H1 (cell line): ENCODE measurements at regions not wholly inside any gene's neighbourhood (a gene's known extent, or its start where the extent isn't known, plus 50 kb on each side); places are given as distances from the start of the nearest gene placed in this dataset.

Experiments used
- CTCF ChIA-PET: fragments of 300-600 bp; sonication (Branson Sonifier 250); formaldehyde crosslinking; loops from one replicate; lab custom pipeline; 2021; ENCODE audit not compliant: partially characterized antibody; lab: Charles Lee
- POLR2A ChIA-PET: fragments of 300-600 bp; sonication (Branson Sonifier 250); formaldehyde crosslinking; loops from one replicate; lab custom pipeline; 2021; ENCODE audit warnings: inconsistent platforms; ENCODE audit not compliant: partially characterized antibody; lab: Charles Lee
- DNase-seq, 2 experiments: peaks; one replicate each; pipeline versions ENCODE4 v3.0.0 to v3.0.0-alpha.2; 2010 to 2022; ENCODE audit warnings: low spot score in 2 of 2, low read depth in 1 of 2, mixed read lengths in 1 of 2
- FAIRE-seq: peaks from 2 replicates; lab custom pipeline; 2011; peaks lifted over from hg19 to GRCh38; lab: Jason Lieb, UNC
- H2AFZ ChIP-seq: 2 replicates; pipeline ENCODE4 v1.8.1; 2012; ENCODE audit warnings: low read length, inconsistent platforms
- H2AK5ac ChIP-seq: 2 replicates; pipeline ENCODE4 v1.6.1; 2013; ENCODE audit warnings: low read depth, low read length
- H2BK120ac ChIP-seq: replicated peaks from 2 replicates; pipeline ENCODE3; 2013; ENCODE audit warnings: low read depth, low read length, inconsistent platforms
- H2BK12ac ChIP-seq: 2 replicates; pipeline ENCODE4 v1.6.1; 2013; ENCODE audit warnings: low read depth, low read length
- H2BK15ac ChIP-seq: 2 replicates; pipeline ENCODE4 v1.6.1; 2013; ENCODE audit warnings: low read length
- H2BK20ac ChIP-seq: 2 replicates; pipeline ENCODE4 v1.6.1; 2013; ENCODE audit warnings: low read length
- H2BK5ac ChIP-seq: 2 replicates; pipeline ENCODE4 v1.6.1; 2013; ENCODE audit warnings: low read depth, low read length
- H3K14ac ChIP-seq: 2 replicates; pipeline ENCODE4 v1.6.1; 2013; ENCODE audit warnings: inconsistent platforms; ENCODE audit not compliant: insufficient read length
- H3K18ac ChIP-seq: 2 replicates; pipeline ENCODE4 v1.6.1; 2013; ENCODE audit warnings: low read length; ENCODE audit errors: extremely low read depth
- H3K23ac ChIP-seq: 2 replicates; pipeline ENCODE4 v1.6.1; 2013; ENCODE audit warnings: inconsistent platforms; ENCODE audit not compliant: insufficient read length
- H3K23me2 ChIP-seq: 2 replicates; pipeline ENCODE4 v1.6.1; 2013; ENCODE audit warnings: low read depth, low read length
- H3K27ac ChIP-seq: 2 replicates; pipeline ENCODE4 v1.6.1; 2011; ENCODE audit warnings: low read depth, low read length, inconsistent platforms
- H3K27me3 ChIP-seq, 4 experiments: replicated peaks in 1 of 4; 1 replicate in 1 of 4; 2 replicates in 3 of 4; pipeline versions ENCODE4 v1.6.1 to v1.8.1; 2011 to 2013; ENCODE audit warnings: low read length in 3 of 4, mild to moderate bottlenecking in 3 of 4, inconsistent platforms in 2 of 4, mixed read lengths in 2 of 4, moderate library complexity in 1 of 4; ENCODE audit not compliant: control insufficient read depth in 3 of 4, insufficient read depth in 3 of 4; ENCODE audit errors: extremely low read depth in 1 of 4
- H3K36me3 ChIP-seq, 4 experiments: 2 replicates each; pipeline versions ENCODE4 v1.6.1 to v1.8.1; 2011 to 2013; ENCODE audit warnings: mild to moderate bottlenecking in 4 of 4, low read length in 3 of 4, moderate library complexity in 2 of 4, control low read depth in 1 of 4, inconsistent platforms in 1 of 4; ENCODE audit not compliant: insufficient read depth in 4 of 4, control insufficient read depth in 2 of 4
- H3K4ac ChIP-seq: replicated peaks from 2 replicates; pipeline ENCODE3; 2013; ENCODE audit warnings: low read length, low read depth, mixed read lengths, inconsistent platforms; ENCODE audit not compliant: insufficient read length
- H3K4me1 ChIP-seq, 4 experiments: replicated peaks in 1 of 4; 1 replicate in 1 of 4; 2 replicates in 3 of 4; pipeline versions ENCODE4 v1.6.1 to v1.8.1; 2011 to 2013; ENCODE audit warnings: low read length in 3 of 4, inconsistent platforms in 2 of 4, mixed read lengths in 1 of 4; ENCODE audit not compliant: insufficient read depth in 4 of 4, control insufficient read depth in 3 of 4
- H3K4me2 ChIP-seq, 2 experiments: 2 replicates each; pipeline versions ENCODE4 v1.6.1 to v1.8.1; 2011 to 2013; ENCODE audit warnings: low read depth in 2 of 2, low read length in 2 of 2, control low read depth in 1 of 2, inconsistent platforms in 1 of 2, mild to moderate bottlenecking in 1 of 2; ENCODE audit not compliant: insufficient read depth in 1 of 2
- H3K4me3 ChIP-seq, 4 experiments: fragments of 200-600, 300-600 bp in 1 of 4; sonication (generic), shearing (Covaris generic), sonication (Bioruptor Twin) in 1 of 4; 2 replicates each; pipeline versions ENCODE4 v1.5.1 to v1.8.1; 2011 to 2016; ENCODE audit warnings: low read length in 4 of 4, low read depth in 3 of 4, control low read depth in 2 of 4, inconsistent platforms in 2 of 4, mild to moderate bottlenecking in 2 of 4, mixed read lengths in 1 of 4, moderate library complexity in 1 of 4; ENCODE audit not compliant: insufficient read depth in 2 of 4; ENCODE audit errors: extremely low read depth in 1 of 4
- H3K56ac ChIP-seq: replicated peaks from 2 replicates; pipeline ENCODE3; 2013; ENCODE audit warnings: low read depth, mild to moderate bottlenecking, mixed read lengths, low read length, inconsistent platforms; ENCODE audit not compliant: insufficient read length
- H3K79me1 ChIP-seq: 2 replicates; pipeline ENCODE4 v1.6.1; 2013; ENCODE audit warnings: low read depth, low read length, control low read depth
- H3K79me2 ChIP-seq, 2 experiments: 2 replicates each; pipeline versions ENCODE4 v1.6.1 to v1.8.1; 2012 to 2013; ENCODE audit warnings: low read length in 2 of 2, mild to moderate bottlenecking in 2 of 2, inconsistent platforms in 1 of 2; ENCODE audit not compliant: insufficient read depth in 2 of 2, control insufficient read depth in 1 of 2
- H3K9ac ChIP-seq, 4 experiments: replicated peaks in 1 of 4; 1 replicate in 1 of 4; 2 replicates in 3 of 4; pipeline versions ENCODE4 v1.6.1 to v1.8.1; 2011 to 2013; ENCODE audit warnings: low read depth in 3 of 4, low read length in 3 of 4, control low read depth in 2 of 4, mild to moderate bottlenecking in 2 of 4, moderate library complexity in 2 of 4, inconsistent platforms in 1 of 4; ENCODE audit errors: extremely low read depth in 1 of 4
- H3K9me3 ChIP-seq, 2 experiments: 2 replicates each; pipeline versions ENCODE4 v1.6.1 to v1.8.1; 2012 to 2013; ENCODE audit warnings: mild to moderate bottlenecking in 2 of 2, moderate library complexity in 2 of 2, control low read depth in 1 of 2, inconsistent platforms in 1 of 2, low read depth in 1 of 2, low read length in 1 of 2, mixed read lengths in 1 of 2; ENCODE audit not compliant: insufficient read depth in 2 of 2
- H4K20me1 ChIP-seq, 2 experiments: replicated peaks in 1 of 2; 2 replicates each; pipeline versions ENCODE3 to v1.8.1; 2011 to 2013; ENCODE audit warnings: inconsistent platforms in 2 of 2, low read length in 2 of 2, mild to moderate bottlenecking in 1 of 2; ENCODE audit not compliant: insufficient read depth in 2 of 2, control insufficient read depth in 1 of 2
- H4K5ac ChIP-seq: 2 replicates; pipeline ENCODE4 v1.6.1; 2013; ENCODE audit warnings: low read length, low read depth, mixed read lengths, inconsistent platforms; ENCODE audit not compliant: insufficient read length
- H4K8ac ChIP-seq: 2 replicates; pipeline ENCODE4 v1.8.0; 2013; ENCODE audit warnings: mild to moderate bottlenecking, moderate library complexity, low read length, inconsistent platforms; ENCODE audit not compliant: insufficient read depth; ENCODE audit errors: extremely low read depth
- H4K91ac ChIP-seq: replicated peaks from 2 replicates; pipeline ENCODE3; 2013; ENCODE audit warnings: low read length, mixed read lengths, inconsistent platforms; ENCODE audit not compliant: insufficient read length
- ASH2L ChIP-seq: fragments of 200-600, 300-600 bp; sonication (generic); IDR thresholded peaks from one replicate; pipeline ENCODE4 v1.7.1; 2017; ENCODE audit warnings: low read length
- CREB1 ChIP-seq: IDR thresholded peaks from 2 replicates; pipeline ENCODE4 v1.6.1; 2012; ENCODE audit warnings: inconsistent platforms
- CTBP2 ChIP-seq: IDR thresholded peaks from 2 replicates; pipeline ENCODE4 v1.7.0; 2011; ENCODE audit warnings: borderline replicate concordance, mild to moderate bottlenecking, moderate library complexity, mixed read lengths, low read length; ENCODE audit not compliant: insufficient read depth, insufficient read length
- GABPA ChIP-seq: IDR thresholded peaks from 2 replicates; pipeline ENCODE4 v1.6.1; 2011; ENCODE audit warnings: mild to moderate bottlenecking, low read length, moderate library complexity, borderline replicate concordance; ENCODE audit not compliant: insufficient read depth
- GTF2F1 ChIP-seq: IDR thresholded peaks from 2 replicates; pipeline ENCODE4 v1.6.1; 2012; ENCODE audit warnings: low read depth, low read length, improper control_type of control experiment, borderline replicate concordance
- HDAC2 ChIP-seq, 2 experiments: fragments of 300-600 bp in 1 of 2; sonication (generic) in 1 of 2; IDR thresholded peaks; 2 replicates each; pipeline ENCODE4 v1.6.1; 2011 to 2012; ENCODE audit warnings: low read depth in 2 of 2, low read length in 2 of 2, mild to moderate bottlenecking in 2 of 2, moderate library complexity in 2 of 2, borderline replicate concordance in 1 of 2, inconsistent platforms in 1 of 2
- HDAC6 ChIP-seq: IDR thresholded peaks from one replicate; pipeline ENCODE4 v1.7.1; 2012; ENCODE audit warnings: low read depth, mild to moderate bottlenecking, inconsistent platforms, low read length, moderate library complexity
- KDM1A ChIP-seq: fragments of 200-600, 300-600 bp; sonication (generic); IDR thresholded peaks from 2 replicates; pipeline ENCODE4 v1.7.1; 2016; ENCODE audit warnings: mild to moderate bottlenecking, low read length, borderline replicate concordance
- NRF1 ChIP-seq: IDR thresholded peaks from 2 replicates; pipeline ENCODE4 v1.6.1; 2011; ENCODE audit warnings: mild to moderate bottlenecking, low read depth, low read length, improper control_type of control experiment
- RBBP5 ChIP-seq: IDR thresholded peaks from 2 replicates; pipeline ENCODE4 v1.7.1; 2012; ENCODE audit warnings: low read depth, mild to moderate bottlenecking, inconsistent platforms, low read length, moderate library complexity, borderline replicate concordance
- TEAD4 ChIP-seq: IDR thresholded peaks from 2 replicates; pipeline ENCODE4 v1.6.1; 2012; ENCODE audit warnings: low read depth, low read length, inconsistent platforms, mixed read lengths
- YY1 ChIP-seq: IDR thresholded peaks from 2 replicates; pipeline ENCODE4 v1.6.1; 2011; ENCODE audit warnings: low read depth, mild to moderate bottlenecking, low read length
- ZNF274 ChIP-seq: IDR thresholded peaks from 2 replicates; pipeline ENCODE4 v1.7.0; 2012; ENCODE audit warnings: low read length, borderline replicate concordance; ENCODE audit errors: extremely low read depth
- WGBS, 2 experiments: shearing (Covaris generic) in 1 of 2; methylation state at CpG; one replicate each; pipeline versions ENCODE4 v1.1.6 to v1.1.7; 2013 to 2015; ENCODE audit warnings: low lambda C conversion rate in 2 of 2, mixed read lengths in 2 of 2, inconsistent platforms in 1 of 2, low coverage in 1 of 2, missing lambda C conversion rate in 1 of 2; ENCODE audit not compliant: insufficient replicate concordance in 2 of 2, insufficient coverage in 1 of 2, insufficient read length in 1 of 2; ENCODE audit errors: extremely low coverage in 1 of 2, missing lambda C conversion rate in 1 of 2; 5-methylcytosine and 5-hydroxymethylcytosine counted together
- TF ChIP-seq, protein P1 (sequence below): IDR thresholded peaks from 2 replicates; pipeline ENCODE4 v1.6.1; 2012; ENCODE audit warnings: low read length, inconsistent platforms

DNA sequence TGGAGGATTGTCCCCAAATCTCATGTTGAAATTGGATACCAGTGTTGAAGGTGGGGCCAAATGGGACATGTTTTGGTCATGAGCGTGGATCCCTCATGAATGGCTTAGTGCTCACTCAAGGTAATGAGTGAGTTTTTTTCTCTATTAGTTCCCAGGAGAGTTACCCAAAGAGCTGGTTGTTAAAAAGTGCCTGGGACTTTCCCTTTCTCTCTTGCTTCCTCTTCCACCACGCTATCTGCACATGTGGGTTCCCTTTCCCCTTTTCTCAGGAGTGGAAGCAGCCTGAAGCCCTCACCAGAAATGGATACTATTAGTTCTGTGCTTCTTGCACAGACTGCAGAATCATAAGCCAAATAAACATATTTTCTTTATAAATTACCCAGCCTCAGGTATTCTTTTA is 465.4 kb downstream of the FSCB start:
- Histone ChIP-seq H2BK120ac (no peak overlapping the region), H4K8ac (no peak overlapping the region), H2AFZ (no peak overlapping the region), H3K9ac (no peak overlapping the region), H3K36me3 (no peaks in the 10 kb centered on the region; a peak in 1 of 8 replicates), H3K4me1 (no peaks in the 10 kb centered on the region), H3K4me3 (no peak overlapping the region), H2AK5ac (no peak overlapping the region), H3K27me3 (no peaks in the 10 kb centered on the region), H3K23ac (no peak overlapping the region), H4K20me1 (no peaks in the 10 kb centered on the region), H2BK20ac (no peak overlapping the region), H3K4me2 (no peak overlapping the region), H2BK15ac (no peak overlapping the region), H3K79me1 (no peaks in the 10 kb centered on the region), H3K23me2 (no peaks in the 10 kb centered on the region), H3K9me3 (peaks cover 14 to 16% of the 10 kb centered on the region in 2 experiments), H3K79me2 (no peaks in the 10 kb centered on the region), H2BK12ac (no peak overlapping the region), H3K4ac (no peak overlapping the region), H3K56ac (no peak overlapping the region), H4K5ac (no peak overlapping the region), H3K18ac (no peak overlapping the region), H2BK5ac (no peak overlapping the region), H3K14ac (no peak overlapping the region), H3K27ac (no peak overlapping the region), H4K91ac (no peak overlapping the region)
- DNase-seq (no peak), FAIRE-seq (no peak)
- ChIA-PET CTCF (no interaction called here), POLR2A (no interaction called here)
- 93% methylated on average over 2 of the region's 2 CpGs; no CpG with 5 or more reads in 1 of the 2 experiments for WGBS, 2 experiments
- TF ChIP-seq KDM1A (no peak), ZNF274 (no peak), HDAC2 (IDR thresholded peaks at IDR 0.05; ENCODE audit: borderline replicate concordance in 1 of 2, low read depth in 2 of 2, low read length in 2 of 2) (no peak), YY1 (no peak), TEAD4 (no peak), HDAC6 (no peak), RBBP5 (no peak), CREB1 (no peak), ASH2L (no peak), GABPA (no peak), GTF2F1 (no peak), NRF1 (no peak), CTBP2 (no peak)
- TF ChIP-seq, protein P1, sequence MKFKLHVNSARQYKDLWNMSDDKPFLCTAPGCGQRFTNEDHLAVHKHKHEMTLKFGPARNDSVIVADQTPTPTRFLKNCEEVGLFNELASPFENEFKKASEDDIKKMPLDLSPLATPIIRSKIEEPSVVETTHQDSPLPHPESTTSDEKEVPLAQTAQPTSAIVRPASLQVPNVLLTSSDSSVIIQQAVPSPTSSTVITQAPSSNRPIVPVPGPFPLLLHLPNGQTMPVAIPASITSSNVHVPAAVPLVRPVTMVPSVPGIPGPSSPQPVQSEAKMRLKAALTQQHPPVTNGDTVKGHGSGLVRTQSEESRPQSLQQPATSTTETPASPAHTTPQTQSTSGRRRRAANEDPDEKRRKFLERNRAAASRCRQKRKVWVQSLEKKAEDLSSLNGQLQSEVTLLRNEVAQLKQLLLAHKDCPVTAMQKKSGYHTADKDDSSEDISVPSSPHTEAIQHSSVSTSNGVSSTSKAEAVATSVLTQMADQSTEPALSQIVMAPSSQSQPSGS, result no peak
